GM21515 (cell line): ENCODE measurements at regions not wholly inside any gene's neighbourhood (a gene's known extent, or its start where the extent isn't known, plus 50 kb on each side); places are given as distances from the start of the nearest gene placed in this dataset.
"Not testable (repeated sequence)": the region's sequence is repeated elsewhere in the genome, so short reads cannot be mapped to it uniquely, and the experiment has no call there.

Experiments used
- ATAC-seq: cut with Tn5 transposase; IDR thresholded peaks from one replicate; pipeline ENCODE4 v1.9.1; 2021; ENCODE audit not compliant: unreplicated experiment

GRCh38 chr2:182634386-182634785 lies 81.7 kb upstream of the DNAJC10 start:
- no peak for ATAC-seq

- ATAC-seq: no peak
These were observed 79.4 kb upstream of the DNAJC10 start for GRCh38 chr2:182636699-182637098.

- no peak for ATAC-seq
These were observed 77.4 kb upstream of the DNAJC10 start for GRCh38 chr2:182638667-182639066.

GRCh38 chr2:182639971-182640370 lies 76.1 kb upstream of the DNAJC10 start:
- no peak for ATAC-seq

- ATAC-seq: peak; percentile 100
These were observed 73.7 kb upstream of the DNAJC10 start for GRCh38 chr2:182642328-182642727.

GRCh38 chr2:182646763-182647498 lies 69.1 kb upstream of the DNAJC10 start:
- no peak for ATAC-seq

GRCh38 chr2:182647499-182647787 lies 68.6 kb upstream of the DNAJC10 start:
- no peak for ATAC-seq

GRCh38 chr2:182649316-182649715 lies 66.7 kb upstream of the DNAJC10 start:
- no peak for ATAC-seq

- peak; percentile 49 for ATAC-seq
These were observed 65.4 kb upstream of the DNAJC10 start for GRCh38 chr2:182650704-182651103.

- ATAC-seq: no peak
These were observed 63.7 kb upstream of the DNAJC10 start for GRCh38 chr2:182652326-182652725.

- ATAC-seq: no peak
These were observed 60.3 kb upstream of the DNAJC10 start for GRCh38 chr2:182655750-182656149.

GRCh38 chr2:182664212-182664611 lies 51.8 kb upstream of the DNAJC10 start:
- no peak for ATAC-seq

GRCh38 chr2:182665500-182665899 lies 50.6 kb upstream of the DNAJC10 start:
- ATAC-seq: not testable (repeated sequence)
